ENCODE measurements at regions not wholly inside any gene's neighbourhood (a gene's known extent, or its start where the extent isn't known, plus 50 kb on each side); places are given as distances from the start of the nearest gene placed in this dataset.

GRCh38 chr2:220071696-220072095, 444.3 kb downstream of the SLC4A3 start:
- TF ChIP-seq CTCF (IDR thresholded peaks at IDR 0.05) = no peak
- TF ChIP-seq POLR2A (IDR thresholded peaks at IDR 0.05) = no peak

Data from thyroid gland (tissue), 4 donors.